OCI-LY1 (cell line): ENCODE measurements at regions not wholly inside any gene's neighbourhood (a gene's known extent, or its start where the extent isn't known, plus 50 kb on each side); places are given as distances from the start of the nearest gene placed in this dataset.
"Not testable (repeated sequence)": the region's sequence is repeated elsewhere in the genome, so short reads cannot be mapped to it uniquely, and the experiment has no call there.

Experiments used
- H2AFZ ChIP-seq: fragments of 200-600 bp; sonication (generic), shearing (Covaris generic); 2 replicates; pipeline ENCODE4 v1.6.0; 2014; ENCODE audit warnings: antibody characterized with exemption, mild to moderate bottlenecking, low read length
- H3F3A ChIP-seq: fragments of 200-600 bp; sonication (generic), shearing (Covaris generic); 2 replicates; pipeline ENCODE4 v1.6.0; 2014; ENCODE audit warnings: mild to moderate bottlenecking, antibody characterized with exemption, low read length, moderate library complexity; ENCODE audit not compliant: insufficient read depth
- H3K27ac ChIP-seq: fragments of 200-600 bp; sonication (generic); 2 replicates; pipeline ENCODE4 v1.5.1; 2014; ENCODE audit warnings: low read length, mixed run types, mild to moderate bottlenecking, low read depth; ENCODE audit not compliant: poor library complexity, severe bottlenecking
- H3K27me3 ChIP-seq: fragments of 200-600 bp; sonication (generic); 2 replicates; pipeline ENCODE4 v1.6.0; 2014; ENCODE audit warnings: antibody characterized with exemption, mild to moderate bottlenecking, low read length, moderate library complexity; ENCODE audit not compliant: insufficient read depth
- H3K36me3 ChIP-seq: fragments of 200-600 bp; sonication (generic); 2 replicates; pipeline ENCODE4 v1.6.1; 2014; ENCODE audit warnings: mild to moderate bottlenecking, antibody characterized with exemption, low read length, moderate library complexity, mixed read lengths; ENCODE audit not compliant: insufficient read depth
- H3K4me1 ChIP-seq: fragments of 200-600 bp; sonication (generic); 2 replicates; pipeline ENCODE4 v1.5.1; 2014; ENCODE audit warnings: mild to moderate bottlenecking, low read length, moderate library complexity; ENCODE audit not compliant: insufficient read depth, severe bottlenecking
- H3K4me2 ChIP-seq: fragments of 200-600 bp; sonication (generic), shearing (Covaris generic); 2 replicates; pipeline ENCODE4 v1.6.1; 2014; ENCODE audit warnings: low read length
- H3K4me3 ChIP-seq: fragments of 200-600 bp; sonication (generic); 2 replicates; pipeline ENCODE4 v1.5.1; 2014; ENCODE audit warnings: low read length, low read depth, mild to moderate bottlenecking, mixed read lengths; ENCODE audit not compliant: poor library complexity, severe bottlenecking
- H3K79me2 ChIP-seq: fragments of 200-600 bp; shearing (Covaris generic); 2 replicates; pipeline ENCODE4 v1.6.1; 2016; ENCODE audit warnings: mixed run types, low read length, mixed read lengths; ENCODE audit not compliant: insufficient read depth
- H3K9ac ChIP-seq: fragments of 200-600 bp; sonication (generic), shearing (Covaris generic); 2 replicates; pipeline ENCODE4 v1.6.1; 2014; ENCODE audit warnings: mild to moderate bottlenecking, low read length, mixed read lengths
- H3K9me2 ChIP-seq: fragments of 200-600 bp; sonication (generic), shearing (Covaris generic); 2 replicates; pipeline ENCODE4 v1.6.1; 2014; ENCODE audit warnings: low read depth, mild to moderate bottlenecking, low read length, mixed read lengths
- H3K9me3 ChIP-seq: fragments of 200-600 bp; shearing (Covaris generic); 2 replicates; pipeline ENCODE4 v1.6.1; 2014; ENCODE audit warnings: low read length, mixed read lengths
- H4K20me1 ChIP-seq: fragments of 200-600 bp; sonication (generic), shearing (Covaris generic); 2 replicates; pipeline ENCODE4 v1.6.0; 2016; ENCODE audit warnings: mild to moderate bottlenecking, low read length; ENCODE audit not compliant: insufficient read depth
- EZH2 ChIP-seq: fragments of 200-600 bp; sonication (generic), shearing (Covaris generic); IDR thresholded peaks from 2 replicates; pipeline ENCODE4 v1.8.0; 2017; ENCODE audit warnings: borderline replicate concordance, mixed run types, mild to moderate bottlenecking, antibody characterized with exemption, low read length, moderate library complexity, mixed read lengths
- TF ChIP-seq, protein P1 (sequence below): fragments of 200-600 bp; sonication (generic), shearing (Covaris generic); IDR thresholded peaks from 2 replicates; pipeline ENCODE4 v1.5.1; 2017; ENCODE audit warnings: mild to moderate bottlenecking, antibody characterized with exemption, low read length, moderate library complexity, mixed read lengths

DNA sequence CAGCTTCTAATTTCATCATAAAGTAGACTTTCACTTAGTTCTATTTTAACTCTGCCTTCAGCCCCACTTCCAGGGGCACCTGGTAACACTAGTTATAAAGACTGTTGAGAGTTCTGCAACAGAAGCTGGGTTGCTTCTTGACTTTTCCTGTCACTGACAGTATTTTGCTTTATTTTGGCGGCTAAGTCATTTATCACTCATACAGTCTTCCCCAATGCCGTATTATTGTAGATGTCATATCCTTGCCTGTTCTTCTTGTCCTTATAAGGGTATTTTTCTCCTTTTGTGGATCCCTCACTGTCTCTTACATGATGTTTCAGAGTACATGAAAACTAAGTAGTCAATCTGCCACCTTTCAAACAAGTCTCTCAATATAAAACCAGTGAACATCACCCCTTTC, 369.0 kb upstream of the PPP2R3A start:
- no peak overlapping the region for H3K27ac ChIP-seq
- H2AFZ ChIP-seq = no peak overlapping the region
- no peak overlapping the region for H3K4me2 ChIP-seq
- no peak overlapping the region for H3K4me3 ChIP-seq
- TF ChIP-seq, protein P1, sequence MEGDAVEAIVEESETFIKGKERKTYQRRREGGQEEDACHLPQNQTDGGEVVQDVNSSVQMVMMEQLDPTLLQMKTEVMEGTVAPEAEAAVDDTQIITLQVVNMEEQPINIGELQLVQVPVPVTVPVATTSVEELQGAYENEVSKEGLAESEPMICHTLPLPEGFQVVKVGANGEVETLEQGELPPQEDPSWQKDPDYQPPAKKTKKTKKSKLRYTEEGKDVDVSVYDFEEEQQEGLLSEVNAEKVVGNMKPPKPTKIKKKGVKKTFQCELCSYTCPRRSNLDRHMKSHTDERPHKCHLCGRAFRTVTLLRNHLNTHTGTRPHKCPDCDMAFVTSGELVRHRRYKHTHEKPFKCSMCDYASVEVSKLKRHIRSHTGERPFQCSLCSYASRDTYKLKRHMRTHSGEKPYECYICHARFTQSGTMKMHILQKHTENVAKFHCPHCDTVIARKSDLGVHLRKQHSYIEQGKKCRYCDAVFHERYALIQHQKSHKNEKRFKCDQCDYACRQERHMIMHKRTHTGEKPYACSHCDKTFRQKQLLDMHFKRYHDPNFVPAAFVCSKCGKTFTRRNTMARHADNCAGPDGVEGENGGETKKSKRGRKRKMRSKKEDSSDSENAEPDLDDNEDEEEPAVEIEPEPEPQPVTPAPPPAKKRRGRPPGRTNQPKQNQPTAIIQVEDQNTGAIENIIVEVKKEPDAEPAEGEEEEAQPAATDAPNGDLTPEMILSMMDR = no peak
- TF ChIP-seq EZH2 = no peak
- no peaks in the 10 kb centered on the region for H4K20me1 ChIP-seq
- no peaks in the 10 kb centered on the region for H3K9me3 ChIP-seq
- no peaks in the 10 kb centered on the region for H3K27me3 ChIP-seq
- H3K9ac ChIP-seq = no peak overlapping the region
- no peaks in the 10 kb centered on the region for H3K9me2 ChIP-seq
- H3K4me1 ChIP-seq = no peaks in the 10 kb centered on the region
- H3K79me2 ChIP-seq = no peaks in the 10 kb centered on the region
- H3F3A ChIP-seq = no peaks in the 10 kb centered on the region
- no peaks in the 10 kb centered on the region for H3K36me3 ChIP-seq

DNA sequence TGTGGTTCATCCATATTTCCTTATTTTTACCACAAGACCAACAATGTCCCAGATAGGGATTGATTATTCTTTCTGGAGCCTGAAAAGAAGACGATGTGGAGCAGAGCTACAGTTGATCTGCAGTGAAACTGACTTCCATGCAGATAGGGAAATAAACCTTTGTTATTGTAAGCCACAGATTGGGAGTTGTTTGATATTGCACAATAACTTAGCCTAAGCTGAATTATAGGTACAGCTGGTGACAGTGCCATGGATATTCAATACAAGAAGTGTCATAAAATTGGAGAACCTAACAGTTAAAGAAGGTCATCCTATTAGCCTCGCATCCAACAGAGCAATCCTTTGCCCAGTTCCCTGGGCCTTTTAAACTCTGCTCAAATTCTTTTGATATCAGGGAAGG, 367.7 kb upstream of the PPP2R3A start:
- Histone ChIP-seq H3K79me2 (no peaks in the 10 kb centered on the region), H3K4me2 (no peak overlapping the region), H3K4me3 (no peak overlapping the region), H3K4me1 (no peaks in the 10 kb centered on the region), H3K27me3 (no peaks in the 10 kb centered on the region), H3K36me3 (no peaks in the 10 kb centered on the region), H3K27ac (no peak overlapping the region), H2AFZ (no peak overlapping the region), H3K9me3 (no peaks in the 10 kb centered on the region), H3F3A (no peaks in the 10 kb centered on the region), H3K9me2 (no peaks in the 10 kb centered on the region), H3K9ac (no peak overlapping the region), H4K20me1 (no peaks in the 10 kb centered on the region)
- TF ChIP-seq, protein P1 = no peak
- TF ChIP-seq EZH2 = no peak

DNA sequence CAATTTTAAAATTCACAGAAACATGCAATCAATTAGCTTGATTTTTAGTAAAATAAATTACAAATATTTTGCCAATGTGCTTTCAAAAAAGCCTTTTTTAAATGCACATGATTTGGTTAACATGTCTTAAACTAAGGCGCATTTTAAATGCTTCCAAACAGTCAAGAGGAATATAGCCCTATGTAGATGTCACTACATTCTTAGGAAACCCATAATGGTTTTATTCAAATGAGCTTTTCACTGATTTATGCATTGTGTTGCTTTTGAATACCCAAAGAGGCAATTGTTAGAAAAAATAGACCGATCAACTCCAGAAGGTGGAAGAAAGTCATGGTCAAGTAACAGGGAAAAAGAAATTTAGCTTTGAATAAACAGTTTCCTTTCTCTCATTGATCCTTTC, 366.9 kb upstream of the PPP2R3A start:
- Histone ChIP-seq H3F3A (no peaks in the 10 kb centered on the region), H3K9ac (no peak overlapping the region), H3K4me2 (no peak overlapping the region), H2AFZ (no peak overlapping the region), H4K20me1 (no peaks in the 10 kb centered on the region), H3K27me3 (no peaks in the 10 kb centered on the region), H3K4me1 (no peaks in the 10 kb centered on the region), H3K79me2 (no peaks in the 10 kb centered on the region), H3K9me2 (no peaks in the 10 kb centered on the region), H3K9me3 (no peaks in the 10 kb centered on the region), H3K36me3 (no peaks in the 10 kb centered on the region), H3K4me3 (no peak overlapping the region), H3K27ac (no peak overlapping the region)
- TF ChIP-seq EZH2 = no peak
- TF ChIP-seq, protein P1 = no peak

DNA sequence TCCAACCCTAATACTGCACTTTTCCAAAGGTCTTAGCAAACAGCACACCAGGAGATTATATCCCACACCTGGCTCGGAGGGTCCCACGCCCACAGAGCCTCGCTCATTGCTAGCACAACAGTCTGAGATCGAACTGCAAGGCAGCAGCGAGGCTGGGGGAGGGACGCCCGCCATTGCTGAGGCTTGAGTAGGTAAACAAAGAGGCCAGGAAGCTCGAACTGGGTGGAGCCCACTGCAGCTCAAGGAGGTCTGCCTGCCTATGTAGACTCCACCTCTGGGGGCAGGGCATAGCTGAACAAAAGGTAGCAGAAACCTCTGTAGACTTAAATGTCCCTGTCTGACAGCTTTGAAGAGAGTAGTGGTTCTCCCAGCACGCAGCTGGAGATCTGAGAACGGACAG, 361.0 kb upstream of the PPP2R3A start:
- H3K4me2 ChIP-seq, H3K27ac ChIP-seq, H3K36me3 ChIP-seq, H3F3A ChIP-seq, H4K20me1 ChIP-seq, H3K79me2 ChIP-seq, H3K9me3 ChIP-seq, H2AFZ ChIP-seq, H3K9ac ChIP-seq, H3K27me3 ChIP-seq, H3K9me2 ChIP-seq, H3K4me3 ChIP-seq, H3K4me1 ChIP-seq: not testable (repeated sequence)
